Lung (tissue), 11 donors: ENCODE measurements at regions not wholly inside any gene's neighbourhood (a gene's known extent, or its start where the extent isn't known, plus 50 kb on each side); places are given as distances from the start of the nearest gene placed in this dataset.

Source experiments
- ATAC-seq: fragments of 200-7000 bp; cut with Tn5 transposase; one replicate; pipeline ENCODE4 v1.9.1; 2020; ENCODE audit warnings: moderate number of reproducible peaks; ENCODE audit not compliant: insufficient read depth, low FRiP score
- DNase-seq, 3 donors: peaks; one replicate each; pipeline ENCODE4 v3.0.0-alpha.2; 2013 to 2017
- H3K27ac ChIP-seq, 2 donors: one replicate each; pipeline ENCODE4 v1.5.1; 2013; ENCODE audit warnings: mild to moderate bottlenecking in 2 of 2, moderate library complexity in 2 of 2, control low read depth in 1 of 2, inconsistent platforms in 1 of 2, low read depth in 1 of 2, low read length in 1 of 2
- H3K27me3 ChIP-seq, 3 donors: one replicate each; pipeline ENCODE4 v1.5.1; 2013; ENCODE audit warnings: low read length in 2 of 3; ENCODE audit not compliant: control insufficient read depth in 3 of 3, insufficient read depth in 3 of 3
- H3K36me3 ChIP-seq, 4 donors: one replicate each; pipeline ENCODE4 v1.5.1; 2013; ENCODE audit warnings: low read length in 4 of 4, mild to moderate bottlenecking in 1 of 4, moderate library complexity in 1 of 4; ENCODE audit not compliant: control insufficient read depth in 4 of 4, insufficient read depth in 4 of 4
- H3K4me1 ChIP-seq, 5 donors: one replicate each; pipeline ENCODE4 v1.5.1; 2013; ENCODE audit warnings: low read length in 5 of 5, mild to moderate bottlenecking in 2 of 5, moderate library complexity in 1 of 5; ENCODE audit not compliant: control insufficient read depth in 5 of 5, insufficient read depth in 5 of 5
- H3K4me3 ChIP-seq: one replicate; pipeline ENCODE4 v1.5.1; 2013; ENCODE audit warnings: mild to moderate bottlenecking, control low read depth, moderate library complexity
- H3K9ac ChIP-seq, 2 donors: one replicate each; pipeline ENCODE4 v1.5.1; 2013; ENCODE audit warnings: low read length in 2 of 2, control low read depth in 1 of 2; ENCODE audit not compliant: insufficient read depth in 1 of 2
- H3K9me3 ChIP-seq, 4 donors: one replicate each; pipeline ENCODE4 v1.5.1; 2013; ENCODE audit warnings: low read length in 3 of 4, mild to moderate bottlenecking in 1 of 4, moderate library complexity in 1 of 4; ENCODE audit not compliant: control insufficient read depth in 4 of 4, insufficient read depth in 3 of 4
- WGBS, 2 donors: extraction: QIAGEN DNeasy Blood & Tissue Kit; methylation state at CpG; one replicate each; pipeline ENCODE4 v1.1.7; 2013; 5-methylcytosine and 5-hydroxymethylcytosine counted together
- TF ChIP-seq, protein P1 (sequence below): IDR thresholded peaks from 2 replicates; pipeline ENCODE4 v1.5.1; 2012; ENCODE audit warnings: mild to moderate bottlenecking; ENCODE audit errors: control extremely low read depth, extremely low read depth
- donor health status: control.
- donor health status: control.
- donor health status: Bipolar disorder and iron deficiency.
- donor health status: healthy.
- donor health status: DM: yes; HTN: yes; CAD: no.

DNA sequence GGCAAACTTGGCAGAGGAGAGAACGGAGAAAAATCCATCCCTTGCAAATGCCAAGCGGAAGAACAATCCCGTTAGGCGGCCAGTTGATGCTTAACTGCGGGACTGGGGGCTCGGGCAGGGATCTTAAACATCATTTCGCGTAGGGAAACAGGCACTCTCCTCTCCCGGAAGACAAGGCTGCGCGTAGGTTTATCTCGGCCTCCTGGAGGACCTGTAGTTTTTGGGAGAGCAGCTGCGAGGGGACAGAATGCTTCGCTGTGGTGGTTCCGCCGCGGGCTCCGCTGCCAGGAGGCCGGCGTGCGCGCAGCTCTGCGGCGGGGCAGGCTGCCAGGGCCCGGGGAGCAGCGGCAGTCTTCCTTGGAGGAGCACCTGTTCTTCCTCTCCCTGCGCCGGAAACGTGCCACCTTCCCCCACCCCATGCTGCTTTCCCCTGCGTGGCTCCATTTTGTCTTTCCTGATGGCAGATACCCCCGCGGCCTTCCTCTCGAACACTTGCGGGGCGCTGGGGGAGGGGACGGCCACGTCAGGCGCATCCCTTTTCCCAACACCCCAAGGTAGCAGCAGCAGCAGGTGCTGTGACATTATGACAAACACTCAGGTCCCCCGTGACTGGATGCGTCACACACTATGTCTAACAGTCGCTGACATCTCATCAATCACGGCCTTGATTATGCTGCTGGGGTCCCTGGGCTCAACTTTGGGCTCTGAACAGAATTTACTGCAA lies 230.7 kb upstream of the BTBD3 start:
- no peak overlapping the region for H3K27ac ChIP-seq

DNA sequence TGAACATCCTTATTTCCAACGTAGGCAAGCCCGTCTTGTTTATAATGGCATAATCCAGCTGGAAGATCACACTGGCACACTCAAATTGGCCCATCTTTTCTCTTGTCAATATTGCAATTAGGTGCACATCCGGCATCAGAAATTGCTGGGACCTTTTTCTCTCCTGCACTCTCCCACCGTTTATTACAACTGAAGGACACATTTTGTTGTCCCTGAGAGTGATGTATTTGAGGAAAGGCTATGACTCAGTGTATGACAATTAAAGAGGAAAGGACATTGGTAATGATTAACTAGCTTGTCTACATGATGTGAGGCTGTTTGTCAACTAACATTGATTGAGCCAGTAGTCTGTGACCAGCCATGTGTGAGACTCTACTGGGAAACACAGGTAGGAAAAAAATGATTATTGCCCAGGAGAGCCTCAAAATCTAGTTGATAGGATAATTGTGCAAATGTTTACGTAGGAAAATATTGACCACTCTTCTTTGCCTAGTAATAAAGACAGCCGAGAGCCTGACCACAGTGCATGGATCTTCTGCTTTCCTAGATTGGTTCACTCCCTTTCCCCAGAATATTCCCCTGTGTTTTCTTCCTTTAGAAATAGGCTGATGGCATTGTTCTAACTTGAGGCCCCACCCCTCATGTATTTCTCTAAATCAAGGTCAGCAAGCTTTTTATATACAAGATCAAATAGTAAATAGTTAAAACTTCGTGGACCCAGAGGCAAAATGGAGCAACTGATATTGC lies 230.0 kb upstream of the BTBD3 start:
- H3K9ac ChIP-seq = no peak overlapping the region
- H3K36me3 ChIP-seq = no peaks in the 10 kb centered on the region
- H3K27ac ChIP-seq = no peak overlapping the region
- peak in 1 of 3 donors; percentile 4 for DNase-seq
- peaks cover 0 to 8% (median 0%) of the 10 kb centered on the region in 5 donors for H3K4me1 ChIP-seq
- H3K9me3 ChIP-seq = no peaks in the 10 kb centered on the region
- no peak for ATAC-seq
- peaks cover 0 to 13% (median 0%) of the 10 kb centered on the region in 3 donors for H3K27me3 ChIP-seq
- TF ChIP-seq, protein P1, sequence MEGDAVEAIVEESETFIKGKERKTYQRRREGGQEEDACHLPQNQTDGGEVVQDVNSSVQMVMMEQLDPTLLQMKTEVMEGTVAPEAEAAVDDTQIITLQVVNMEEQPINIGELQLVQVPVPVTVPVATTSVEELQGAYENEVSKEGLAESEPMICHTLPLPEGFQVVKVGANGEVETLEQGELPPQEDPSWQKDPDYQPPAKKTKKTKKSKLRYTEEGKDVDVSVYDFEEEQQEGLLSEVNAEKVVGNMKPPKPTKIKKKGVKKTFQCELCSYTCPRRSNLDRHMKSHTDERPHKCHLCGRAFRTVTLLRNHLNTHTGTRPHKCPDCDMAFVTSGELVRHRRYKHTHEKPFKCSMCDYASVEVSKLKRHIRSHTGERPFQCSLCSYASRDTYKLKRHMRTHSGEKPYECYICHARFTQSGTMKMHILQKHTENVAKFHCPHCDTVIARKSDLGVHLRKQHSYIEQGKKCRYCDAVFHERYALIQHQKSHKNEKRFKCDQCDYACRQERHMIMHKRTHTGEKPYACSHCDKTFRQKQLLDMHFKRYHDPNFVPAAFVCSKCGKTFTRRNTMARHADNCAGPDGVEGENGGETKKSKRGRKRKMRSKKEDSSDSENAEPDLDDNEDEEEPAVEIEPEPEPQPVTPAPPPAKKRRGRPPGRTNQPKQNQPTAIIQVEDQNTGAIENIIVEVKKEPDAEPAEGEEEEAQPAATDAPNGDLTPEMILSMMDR = no peak
- no peak overlapping the region for H3K4me3 ChIP-seq
- WGBS, 2 donors = 66 to 79% methylated on average over 7 of the region's 7 CpGs

More for the DNA sequence above, 230.7 kb upstream of the BTBD3 start:
- TF ChIP-seq, protein P1 = no peak
- no peaks in the 10 kb centered on the region for H3K36me3 ChIP-seq
- H3K4me1 ChIP-seq = peaks cover 0 to 8% (median 0%) of the 10 kb centered on the region in 5 donors
- no peaks in the 10 kb centered on the region for H3K9me3 ChIP-seq
- 11 to 12% methylated on average over 41 to 42 of the region's 42 CpGs for WGBS, 2 donors
- H3K4me3 ChIP-seq = no peak overlapping the region
- no peak overlapping the region for H3K9ac ChIP-seq
- no peak for ATAC-seq
- peak; percentile 25 to 47 (median 40) for DNase-seq
- H3K27me3 ChIP-seq = peaks cover 0 to 13% (median 0%) of the 10 kb centered on the region in 3 donors

GRCh38 chr20:11689262-11689661 lies 228.4 kb upstream of the BTBD3 start:
- H3K36me3 ChIP-seq = no peaks in the 10 kb centered on the region
- WGBS, 2 donors = 86 to 88% methylated on average over 2 of the region's 2 CpGs
- peaks cover 0 to 13% (median 0%) of the 10 kb centered on the region in 3 donors for H3K27me3 ChIP-seq
- no peak overlapping the region for H3K27ac ChIP-seq
- peaks cover 0 to 8% (median 0%) of the 10 kb centered on the region in 5 donors for H3K4me1 ChIP-seq
- no peak for DNase-seq
- TF ChIP-seq, protein P1 = no peak
- H3K4me3 ChIP-seq = no peak overlapping the region
- no peak for ATAC-seq
- H3K9me3 ChIP-seq = no peaks in the 10 kb centered on the region
- H3K9ac ChIP-seq = no peak overlapping the region
